ENCODE measurements at regions not wholly inside any gene's neighbourhood (a gene's known extent, or its start where the extent isn't known, plus 50 kb on each side); places are given as distances from the start of the nearest gene placed in this dataset.

GRCh38 chr5:87155106-87155505, 112.6 kb upstream of the RASA1 start:
- H3K4me3 ChIP-seq (ENCODE audit: insufficient read depth, low read length, poor library complexity, severe bottlenecking) = no peak overlapping the region
- no peak overlapping the region for H3K4me2 ChIP-seq (ENCODE audit: low read depth, low read length, poor library complexity, severe bottlenecking)
- no peak overlapping the region for H3K27ac ChIP-seq (ENCODE audit: low read depth, low read length)
- no peaks in the 10 kb centered on the region for H3K79me2 ChIP-seq (ENCODE audit: insufficient read depth, low read length)
- no peaks in the 10 kb centered on the region for H3K9me2 ChIP-seq (replicated peaks; ENCODE audit: insufficient read depth, low read length)
- H3K36me3 ChIP-seq (ENCODE audit: low read length) = no peaks in the 10 kb centered on the region
- H3K9me3 ChIP-seq (ENCODE audit: insufficient read depth, low read length) = no peaks in the 10 kb centered on the region
- no peaks in the 10 kb centered on the region for H4K20me1 ChIP-seq (ENCODE audit: low read depth, low read length)
- no peak for TF ChIP-seq CTCF (IDR thresholded peaks at IDR 0.05; ENCODE audit: insufficient read depth, low read length, poor library complexity, severe bottlenecking)
- TF ChIP-seq EZH2phosphoT487 (conservative IDR thresholded peaks at IDR 0.05; ENCODE audit: low read length) = no peak
- H3F3A ChIP-seq (ENCODE audit: insufficient read depth) = no peaks in the 10 kb centered on the region
- H2AFZ ChIP-seq (ENCODE audit: low read depth, low read length, severe bottlenecking) = no peak overlapping the region
- H3K9ac ChIP-seq (ENCODE audit: low read length) = no peak overlapping the region
- H3K27me3 ChIP-seq (ENCODE audit: low read length) = no peaks in the 10 kb centered on the region

- Histone ChIP-seq H3K79me2 (ENCODE audit: insufficient read depth, low read length) (no peaks in the 10 kb centered on the region), H3K9ac (ENCODE audit: low read length) (no peak overlapping the region), H3K36me3 (ENCODE audit: low read length) (no peaks in the 10 kb centered on the region), H2AFZ (ENCODE audit: low read depth, low read length, severe bottlenecking) (no peak overlapping the region), H3K27ac (ENCODE audit: low read depth, low read length) (no peak overlapping the region), H3K9me2 (replicated peaks; ENCODE audit: insufficient read depth, low read length) (no peaks in the 10 kb centered on the region), H3K4me2 (ENCODE audit: low read depth, low read length, poor library complexity, severe bottlenecking) (no peak overlapping the region), H3K9me3 (ENCODE audit: insufficient read depth, low read length) (no peaks in the 10 kb centered on the region), H3K4me3 (ENCODE audit: insufficient read depth, low read length, poor library complexity, severe bottlenecking) (no peak overlapping the region), H4K20me1 (ENCODE audit: low read depth, low read length) (no peaks in the 10 kb centered on the region), H3F3A (ENCODE audit: insufficient read depth) (no peaks in the 10 kb centered on the region), H3K27me3 (ENCODE audit: low read length) (no peaks in the 10 kb centered on the region)
- TF ChIP-seq CTCF (IDR thresholded peaks at IDR 0.05; ENCODE audit: insufficient read depth, low read length, poor library complexity, severe bottlenecking) (no peak), EZH2phosphoT487 (conservative IDR thresholded peaks at IDR 0.05; ENCODE audit: low read length) (no peak)
These were observed 111.1 kb upstream of the RASA1 start for GRCh38 chr5:87156631-87157030.

- no peaks in the 10 kb centered on the region for H3K9me3 ChIP-seq (ENCODE audit: insufficient read depth, low read length)
- H3K9ac ChIP-seq (ENCODE audit: low read length) = no peak overlapping the region
- no peak overlapping the region for H3K4me2 ChIP-seq (ENCODE audit: low read depth, low read length, poor library complexity, severe bottlenecking)
- no peaks in the 10 kb centered on the region for H3K9me2 ChIP-seq (replicated peaks; ENCODE audit: insufficient read depth, low read length)
- no peaks in the 10 kb centered on the region for H3F3A ChIP-seq (ENCODE audit: insufficient read depth)
- no peaks in the 10 kb centered on the region for H3K36me3 ChIP-seq (ENCODE audit: low read length)
- H3K27ac ChIP-seq (ENCODE audit: low read depth, low read length) = no peak overlapping the region
- H3K27me3 ChIP-seq (ENCODE audit: low read length) = no peaks in the 10 kb centered on the region
- TF ChIP-seq EZH2phosphoT487 (conservative IDR thresholded peaks at IDR 0.05; ENCODE audit: low read length) (no peak), CTCF (IDR thresholded peaks at IDR 0.05; ENCODE audit: insufficient read depth, low read length, poor library complexity, severe bottlenecking) (no peak)
- H2AFZ ChIP-seq (ENCODE audit: low read depth, low read length, severe bottlenecking) = no peak overlapping the region
- H3K4me3 ChIP-seq (ENCODE audit: insufficient read depth, low read length, poor library complexity, severe bottlenecking) = no peak overlapping the region
- no peaks in the 10 kb centered on the region for H4K20me1 ChIP-seq (ENCODE audit: low read depth, low read length)
- H3K79me2 ChIP-seq (ENCODE audit: insufficient read depth, low read length) = no peaks in the 10 kb centered on the region
These were observed 103.3 kb upstream of the RASA1 start for GRCh38 chr5:87164409-87164808.
